KMS-11 (cell line): ENCODE measurements at regions not wholly inside any gene's neighbourhood (a gene's known extent, or its start where the extent isn't known, plus 50 kb on each side); places are given as distances from the start of the nearest gene placed in this dataset.

ENCODE experiments used
- H2AFZ ChIP-seq: fragments of 200-600 bp; sonication (generic); 2 replicates; pipeline ENCODE4 v1.6.1; 2016; ENCODE audit warnings: antibody characterized with exemption, mixed run types, low read depth
- H3K27ac ChIP-seq: fragments of 200-600 bp; sonication (generic); 2 replicates; pipeline ENCODE4 v1.6.1; 2016; ENCODE audit warnings: mild to moderate bottlenecking, mixed run types
- H3K27me3 ChIP-seq: fragments of 200-600 bp; sonication (generic); 2 replicates; pipeline ENCODE4 v1.6.1; 2017; ENCODE audit warnings: mild to moderate bottlenecking, low read depth, mixed run types, moderate library complexity; ENCODE audit not compliant: insufficient read depth
- H3K36me3 ChIP-seq: fragments of 200-600 bp; sonication (generic); 2 replicates; pipeline ENCODE4 v1.6.1; 2017; ENCODE audit warnings: mild to moderate bottlenecking, mixed run types; ENCODE audit not compliant: insufficient read depth
- H3K4me1 ChIP-seq: fragments of 200-600 bp; sonication (generic); 2 replicates; pipeline ENCODE4 v1.6.1; 2016; ENCODE audit warnings: mild to moderate bottlenecking, low read depth, mixed run types; ENCODE audit not compliant: poor library complexity, severe bottlenecking
- H3K4me2 ChIP-seq: fragments of 200-600 bp; sonication (generic); 2 replicates; pipeline ENCODE4 v1.7.0; 2016; ENCODE audit warnings: mild to moderate bottlenecking, mixed run types
- H3K4me3 ChIP-seq: fragments of 200-600 bp; sonication (generic); IDR thresholded peaks from 2 replicates; pipeline ENCODE4 v1.6.1; 2017; ENCODE audit warnings: low read depth, low read length, mixed read lengths; ENCODE audit not compliant: insufficient read depth
- H3K79me2 ChIP-seq: fragments of 200-600 bp; sonication (generic); 2 replicates; pipeline ENCODE4 v1.6.1; 2016; ENCODE audit warnings: low read depth, mixed run types; ENCODE audit not compliant: insufficient read depth
- H3K9ac ChIP-seq: fragments of 200-600 bp; sonication (generic); 2 replicates; pipeline ENCODE4 v1.6.1; 2016; ENCODE audit warnings: mild to moderate bottlenecking, mixed run types
- H4K20me1 ChIP-seq: fragments of 200-600 bp; sonication (generic); 2 replicates; pipeline ENCODE4 v1.6.1; 2016; ENCODE audit warnings: mild to moderate bottlenecking, mixed run types; ENCODE audit not compliant: insufficient read depth
- TF ChIP-seq, protein P1 (sequence below): fragments of 200-600 bp; sonication (generic); conservative IDR thresholded peaks from 2 replicates; pipeline ENCODE4 v1.6.1; 2017; ENCODE audit warnings: low read depth, mild to moderate bottlenecking, antibody characterized with exemption, low read length, moderate library complexity, mixed read lengths

- Histone ChIP-seq H3K27ac (no peak overlapping the region), H3K36me3 (no peaks in the 10 kb centered on the region), H2AFZ (no peak overlapping the region), H4K20me1 (no peaks in the 10 kb centered on the region), H3K9ac (no peak overlapping the region), H3K79me2 (no peaks in the 10 kb centered on the region), H3K4me1 (peaks cover 29% of the 10 kb centered on the region), H3K4me3 (no peak overlapping the region), H3K27me3 (no peaks in the 10 kb centered on the region), H3K4me2 (no peak overlapping the region)
- TF ChIP-seq, protein P1, sequence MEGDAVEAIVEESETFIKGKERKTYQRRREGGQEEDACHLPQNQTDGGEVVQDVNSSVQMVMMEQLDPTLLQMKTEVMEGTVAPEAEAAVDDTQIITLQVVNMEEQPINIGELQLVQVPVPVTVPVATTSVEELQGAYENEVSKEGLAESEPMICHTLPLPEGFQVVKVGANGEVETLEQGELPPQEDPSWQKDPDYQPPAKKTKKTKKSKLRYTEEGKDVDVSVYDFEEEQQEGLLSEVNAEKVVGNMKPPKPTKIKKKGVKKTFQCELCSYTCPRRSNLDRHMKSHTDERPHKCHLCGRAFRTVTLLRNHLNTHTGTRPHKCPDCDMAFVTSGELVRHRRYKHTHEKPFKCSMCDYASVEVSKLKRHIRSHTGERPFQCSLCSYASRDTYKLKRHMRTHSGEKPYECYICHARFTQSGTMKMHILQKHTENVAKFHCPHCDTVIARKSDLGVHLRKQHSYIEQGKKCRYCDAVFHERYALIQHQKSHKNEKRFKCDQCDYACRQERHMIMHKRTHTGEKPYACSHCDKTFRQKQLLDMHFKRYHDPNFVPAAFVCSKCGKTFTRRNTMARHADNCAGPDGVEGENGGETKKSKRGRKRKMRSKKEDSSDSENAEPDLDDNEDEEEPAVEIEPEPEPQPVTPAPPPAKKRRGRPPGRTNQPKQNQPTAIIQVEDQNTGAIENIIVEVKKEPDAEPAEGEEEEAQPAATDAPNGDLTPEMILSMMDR, result no peak
Observed at GRCh38 chr2:9694661-9695234, 64.0 kb upstream of the YWHAQ start.

- Histone ChIP-seq H4K20me1 (no peaks in the 10 kb centered on the region), H3K27me3 (no peaks in the 10 kb centered on the region), H3K36me3 (no peaks in the 10 kb centered on the region), H2AFZ (no peak overlapping the region), H3K4me3 (no peak overlapping the region), H3K27ac (no peak overlapping the region), H3K4me1 (peaks cover 29% of the 10 kb centered on the region), H3K4me2 (no peak overlapping the region), H3K9ac (no peak overlapping the region), H3K79me2 (no peaks in the 10 kb centered on the region)
- TF ChIP-seq, protein P1, result no peak
Observed at GRCh38 chr2:9695941-9696340, 65.1 kb upstream of the YWHAQ start.

GRCh38 chr2:9696731-9697130 is 65.9 kb upstream of the YWHAQ start:
- Histone ChIP-seq H2AFZ (no peak overlapping the region), H3K27me3 (no peaks in the 10 kb centered on the region), H3K79me2 (no peaks in the 10 kb centered on the region), H3K4me3 (no peak overlapping the region), H3K4me2 (no peak overlapping the region), H3K9ac (no peak overlapping the region), H4K20me1 (no peaks in the 10 kb centered on the region), H3K27ac (no peak overlapping the region), H3K36me3 (no peaks in the 10 kb centered on the region), H3K4me1 (peaks cover 29% of the 10 kb centered on the region)
- TF ChIP-seq, protein P1, result no peak

DNA sequence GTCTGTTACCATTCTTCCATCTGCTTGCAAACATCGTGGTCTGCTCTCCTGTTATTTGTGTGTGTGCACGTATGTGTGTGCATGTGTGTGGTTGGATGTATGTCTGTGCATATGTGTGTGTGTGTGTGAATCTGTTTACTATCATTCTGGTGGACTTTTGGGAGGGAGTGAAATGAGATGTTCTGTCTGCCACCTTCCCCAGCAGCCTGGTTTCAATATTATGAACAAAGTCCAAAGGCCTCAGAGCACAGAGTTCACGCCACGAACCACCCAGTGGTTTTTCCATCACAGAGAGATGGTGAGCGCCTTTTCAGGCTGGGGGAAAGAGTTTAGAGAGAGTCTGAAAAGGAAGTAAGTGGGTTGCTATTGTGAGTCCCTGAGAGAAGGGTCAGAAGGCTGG is 67.1 kb upstream of the YWHAQ start:
- H3K27me3 ChIP-seq, result no peaks in the 10 kb centered on the region
- no peak overlapping the region for H2AFZ ChIP-seq
- TF ChIP-seq, protein P1, result no peak
- no peaks in the 10 kb centered on the region for H4K20me1 ChIP-seq
- no peaks in the 10 kb centered on the region for H3K36me3 ChIP-seq
- H3K9ac ChIP-seq, result no peak overlapping the region
- H3K4me1 ChIP-seq, result peaks cover 17% of the 10 kb centered on the region
- no peak overlapping the region for H3K27ac ChIP-seq
- no peak overlapping the region for H3K4me2 ChIP-seq
- H3K79me2 ChIP-seq, result no peaks in the 10 kb centered on the region
- no peak overlapping the region for H3K4me3 ChIP-seq
